Liver (tissue), 1 donor: ENCODE measurements at regions not wholly inside any gene's neighbourhood (a gene's known extent, or its start where the extent isn't known, plus 50 kb on each side); places are given as distances from the start of the nearest gene placed in this dataset. TPM values are rescaled to one million over a fixed set of nuclear protein-coding genes. Genes with fewer than 3 reads are reported as not detected.

Experiments
- small RNA-seq: library from RNA; depleted of rRNA; stranded (forward); fragments of <200 nt; gene quantifications from one replicate; pipeline ENCODE3, GENCODE V24; 2014

Small RNA genes in the stretch of these regions (small RNA-seq; reads per million reads assigned to genes)
- not detected for gene RF00012
- not detected for gene RNA5SP62
- gene RNA5SP63: not detected
- 0.13 reads per million for gene RNU5F-6P
